GM13977 (cell line): ENCODE measurements at regions not wholly inside any gene's neighbourhood (a gene's known extent, or its start where the extent isn't known, plus 50 kb on each side); places are given as distances from the start of the nearest gene placed in this dataset.

ENCODE experiments used
- DNase-seq: peaks from one replicate; pipeline ENCODE4 v3.0.0; 2012; ENCODE audit warnings: low spot score
- CTCF ChIP-seq: IDR thresholded peaks from 2 replicates; pipeline ENCODE4 v1.5.1; 2012; ENCODE audit warnings: mild to moderate bottlenecking, control low read depth; ENCODE audit not compliant: insufficient read depth; ENCODE audit errors: extremely low read depth, missing control alignments
- in situ Hi-C: fragments of 300-500 bp; cut with MboI; formaldehyde crosslinking; loops from one replicate; pipeline ENCODE4 v1.12.0; 2022; ENCODE audit warnings: low sequenced_read_pairs, low pct_unique_long_range_greater_than_20kb, mixed read lengths, inconsistent platforms; ENCODE audit not compliant: unreplicated experiment

- DNase-seq = no peak
- TF ChIP-seq CTCF = no peak
- in situ Hi-C loops = no loop called here
These were observed 140.6 kb upstream of the PRR20G start for GRCh38 chr3:127428344-127428997.

GRCh38 chr3:127427666-127428065 lies 139.8 kb upstream of the PRR20G start:
- no peak for DNase-seq
- TF ChIP-seq CTCF = no peak
- in situ Hi-C loops = no loop called here

- DNase-seq = no peak
- in situ Hi-C loops = no loop called here
- no peak for TF ChIP-seq CTCF
These were observed 139.3 kb upstream of the PRR20G start for GRCh38 chr3:127427156-127427555.

- no peak for TF ChIP-seq CTCF
- DNase-seq = no peak
- in situ Hi-C loops = no loop called here
These were observed 138.8 kb upstream of the PRR20G start for GRCh38 chr3:127426444-127427153.

GRCh38 chr3:127425505-127426443 lies 137.9 kb upstream of the PRR20G start:
- no peak for TF ChIP-seq CTCF
- DNase-seq = no peak
- in situ Hi-C loops = no loop called here

GRCh38 chr3:127424766-127425504 lies 137.1 kb upstream of the PRR20G start:
- no peak for DNase-seq
- in situ Hi-C loops = no loop called here
- no peak for TF ChIP-seq CTCF
